NCI-H446 treated with DMSO at 0.1 percent for 48 hours (cell line): ENCODE measurements at regions not wholly inside any gene's neighbourhood (a gene's known extent, or its start where the extent isn't known, plus 50 kb on each side); places are given as distances from the start of the nearest gene placed in this dataset.

Experiments used
- DNase-seq: peaks from one replicate; lab custom pipeline; 2025; lab: John Stamatoyannopoulos, UW

DNA sequence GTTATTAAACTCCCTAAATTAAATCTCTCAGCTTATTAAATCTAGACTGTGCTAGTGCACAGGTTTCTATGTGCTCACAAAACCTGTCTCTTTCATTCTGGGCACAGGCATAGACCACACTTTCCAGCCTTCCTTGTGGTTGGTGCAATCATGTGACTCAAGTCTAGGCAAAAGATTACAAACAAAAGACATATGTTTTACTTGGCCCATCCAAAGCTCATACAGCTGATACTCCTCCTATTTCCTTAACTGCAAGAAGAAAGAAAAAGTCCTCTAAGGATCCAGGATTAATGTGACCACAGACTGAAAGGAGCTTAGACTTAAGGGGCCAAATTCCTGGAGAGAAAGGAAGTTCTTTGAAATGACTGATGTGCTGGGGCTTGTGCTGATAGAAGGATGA, 731.3 kb upstream of the RAB6C start:
- DNase-seq = no peak

- no peak for DNase-seq
Observed at GRCh38 chr2:129252781-129253460, 726.5 kb upstream of the RAB6C start.

GRCh38 chr2:129253461-129253812, 726.0 kb upstream of the RAB6C start:
- no peak for DNase-seq

DNA sequence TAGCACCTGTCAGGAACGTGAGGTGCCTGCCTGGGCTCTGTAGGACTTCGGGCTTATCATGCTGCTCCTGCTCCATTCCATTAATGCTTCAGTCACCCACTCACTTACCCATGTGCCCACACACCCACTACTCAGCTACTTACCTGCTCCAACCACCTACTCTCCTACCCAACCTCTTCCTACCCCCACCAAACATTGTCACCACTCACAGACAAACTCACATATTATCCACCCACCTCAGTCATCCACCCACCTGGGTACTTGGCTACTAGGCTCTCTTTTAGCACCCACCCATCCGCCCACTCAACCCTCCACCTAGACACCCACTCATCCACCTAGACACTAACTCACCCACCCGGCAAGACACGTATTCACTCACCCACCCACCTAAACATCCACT, 724.7 kb upstream of the RAB6C start:
- no peak for DNase-seq

DNA sequence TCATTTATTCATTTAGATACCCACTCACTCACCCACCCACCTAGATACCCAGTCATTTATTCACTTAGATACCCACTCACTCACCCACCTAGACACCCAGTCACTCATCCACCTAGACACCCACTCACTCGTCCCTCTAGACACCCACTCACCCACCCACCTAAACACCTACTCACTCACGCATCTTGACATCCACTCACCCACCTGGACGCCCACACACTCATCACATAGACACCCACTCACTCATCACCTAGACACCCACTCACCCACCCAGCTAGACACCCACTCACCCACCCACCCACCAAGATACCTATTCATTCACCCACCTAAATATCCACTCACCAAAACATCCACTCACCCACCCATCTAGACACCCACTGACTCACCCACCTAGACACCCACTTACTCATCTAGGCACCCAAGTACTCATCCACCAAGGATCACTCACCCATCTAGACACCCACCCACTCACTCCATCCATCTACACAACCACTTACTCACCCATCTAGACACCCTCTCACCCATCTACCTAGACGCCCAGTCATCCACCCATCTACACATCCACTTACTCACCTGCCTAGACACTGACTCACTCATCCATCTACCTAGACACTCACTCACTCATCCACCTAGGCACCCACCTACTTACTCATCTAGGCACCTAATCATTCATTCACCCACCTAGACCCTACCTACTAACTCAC, 723.7 kb upstream of the RAB6C start:
- no peak for DNase-seq

GRCh38 chr2:129256642-129257041, 722.8 kb upstream of the RAB6C start:
- DNase-seq = no peak

GRCh38 chr2:129262934-129263333, 716.5 kb upstream of the RAB6C start:
- no peak for DNase-seq

DNA sequence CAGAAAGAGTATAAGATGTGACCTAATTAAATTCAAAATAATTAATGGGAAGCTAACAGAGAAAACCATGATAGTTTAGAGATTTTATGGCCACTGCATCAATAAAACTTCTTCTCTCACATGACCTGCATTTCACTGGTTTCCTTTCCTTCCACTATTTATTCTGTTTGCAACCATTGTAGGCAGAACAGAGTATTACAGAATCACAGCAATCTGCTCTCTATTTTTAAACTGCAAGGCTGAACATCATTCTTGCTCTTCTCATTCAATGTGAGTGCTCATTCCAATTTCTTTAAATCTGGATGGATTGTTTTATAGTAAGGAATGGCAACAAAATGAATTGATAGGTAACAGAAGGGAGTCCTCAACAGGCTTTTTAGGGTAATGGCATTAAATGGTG, 715.5 kb upstream of the RAB6C start:
- DNase-seq = no peak

DNA sequence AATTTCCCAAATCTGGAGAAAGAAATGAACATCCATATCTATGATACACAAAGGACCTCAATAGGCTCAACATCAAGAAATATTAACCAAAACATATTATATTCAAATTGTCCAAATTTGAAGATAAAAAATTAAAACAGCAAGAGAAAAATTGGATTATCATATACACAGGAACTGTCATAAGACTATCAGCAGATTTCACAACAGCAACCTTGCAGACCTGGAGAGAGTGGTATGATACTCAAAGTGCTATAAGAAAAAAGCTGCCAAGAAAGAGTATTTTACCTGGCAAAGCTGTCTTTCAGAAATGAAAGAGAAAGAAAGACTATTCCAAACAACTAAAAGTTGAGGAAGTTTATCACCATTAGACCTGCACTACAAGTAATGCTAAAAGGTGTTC, 711.9 kb upstream of the RAB6C start:
- DNase-seq = no peak

DNA sequence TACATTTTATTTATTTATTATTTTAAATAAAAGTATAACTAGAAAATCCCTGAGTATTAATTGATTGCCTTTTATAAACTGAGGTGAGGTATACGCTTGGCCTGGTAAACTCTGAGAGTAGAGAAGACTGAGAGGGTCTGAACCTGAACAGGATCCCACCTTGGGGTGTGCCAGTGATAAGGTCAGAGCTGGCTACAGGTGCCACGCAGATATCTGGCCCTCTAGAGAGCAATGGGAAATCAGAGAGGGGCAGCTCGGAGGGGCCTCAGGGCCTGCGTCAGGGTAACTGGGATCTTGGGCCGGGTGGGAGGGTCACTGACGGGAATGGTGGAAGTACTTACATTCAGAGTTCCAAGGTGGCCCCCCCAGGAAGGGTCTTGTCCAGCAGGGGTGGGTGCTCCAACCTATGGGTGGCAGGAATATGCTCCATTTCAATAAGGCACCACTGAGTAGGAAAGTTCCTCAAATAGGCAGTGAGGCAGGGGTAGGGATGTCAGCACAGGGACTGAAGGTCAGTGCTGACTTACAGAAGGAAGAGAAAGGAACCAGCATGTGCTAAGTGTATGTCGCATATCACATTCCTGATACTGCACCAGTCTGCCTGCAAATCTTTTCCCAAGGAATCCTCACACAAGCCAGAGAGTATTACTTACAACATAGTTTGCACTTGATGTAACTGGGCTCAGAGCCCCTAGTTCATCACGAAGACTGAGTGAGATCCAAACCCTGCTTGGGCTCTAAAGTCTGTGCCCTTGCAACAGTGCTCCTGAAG, 706.0 kb upstream of the RAB6C start:
- no peak for DNase-seq

- DNase-seq = no peak
Observed at GRCh38 chr2:129274038-129274415, 705.4 kb upstream of the RAB6C start.

GRCh38 chr2:129274918-129275317, 704.5 kb upstream of the RAB6C start:
- DNase-seq = no peak

GRCh38 chr2:129275706-129276105, 703.8 kb upstream of the RAB6C start:
- no peak for DNase-seq

DNA sequence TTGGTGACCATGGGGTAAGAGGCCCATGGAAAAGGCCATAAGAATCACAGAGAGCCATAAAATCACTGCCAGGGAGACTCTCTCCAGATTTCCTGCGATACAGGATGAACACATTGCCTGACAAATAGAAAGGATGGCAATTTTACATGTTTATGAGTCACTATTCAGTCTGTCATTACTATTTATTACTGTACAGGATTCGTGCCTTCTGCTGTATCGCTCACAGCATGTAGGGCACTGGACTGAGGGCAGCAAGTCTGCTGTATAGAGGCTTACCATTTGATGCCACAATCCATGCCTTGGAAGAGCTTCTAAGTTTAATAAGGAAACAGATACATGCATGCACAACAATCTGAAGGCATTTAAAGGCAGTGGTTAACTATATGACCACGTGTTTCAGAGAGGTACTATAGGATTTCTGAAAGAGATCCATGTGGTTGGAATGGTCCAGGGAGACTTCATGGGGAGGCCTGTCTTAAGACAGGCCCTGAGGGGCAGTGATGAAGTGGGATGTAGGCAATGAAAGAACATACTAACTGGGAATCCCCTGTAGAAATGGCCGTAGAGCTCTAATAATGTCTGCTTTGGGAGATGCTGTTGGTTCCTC, 702.4 kb upstream of the RAB6C start:
- no peak for DNase-seq

GRCh38 chr2:129277585-129277981, 701.9 kb upstream of the RAB6C start:
- no peak for DNase-seq

- no peak for DNase-seq
Observed at GRCh38 chr2:129281791-129282530, 697.5 kb upstream of the RAB6C start.

- no peak for DNase-seq
Observed at GRCh38 chr2:129285012-129285411, 694.5 kb upstream of the RAB6C start.

DNA sequence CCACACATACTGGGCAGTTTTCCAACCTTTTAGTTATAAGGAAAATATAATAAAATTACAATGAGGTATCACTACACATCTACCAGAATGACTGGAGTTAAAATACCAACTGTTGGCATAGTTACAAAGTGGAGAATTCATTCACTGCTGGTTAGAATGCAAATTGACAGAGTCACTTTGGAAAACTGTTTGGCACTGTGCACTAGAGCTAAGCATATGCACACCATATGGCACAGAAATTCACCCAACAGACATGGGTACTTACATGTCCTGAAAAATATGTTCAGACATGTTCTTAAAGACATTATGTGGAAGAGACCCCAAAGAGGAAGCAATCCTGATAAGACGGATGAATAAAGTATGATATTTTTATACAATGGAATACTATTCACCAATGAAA, 686.1 kb upstream of the RAB6C start:
- no peak for DNase-seq

DNA sequence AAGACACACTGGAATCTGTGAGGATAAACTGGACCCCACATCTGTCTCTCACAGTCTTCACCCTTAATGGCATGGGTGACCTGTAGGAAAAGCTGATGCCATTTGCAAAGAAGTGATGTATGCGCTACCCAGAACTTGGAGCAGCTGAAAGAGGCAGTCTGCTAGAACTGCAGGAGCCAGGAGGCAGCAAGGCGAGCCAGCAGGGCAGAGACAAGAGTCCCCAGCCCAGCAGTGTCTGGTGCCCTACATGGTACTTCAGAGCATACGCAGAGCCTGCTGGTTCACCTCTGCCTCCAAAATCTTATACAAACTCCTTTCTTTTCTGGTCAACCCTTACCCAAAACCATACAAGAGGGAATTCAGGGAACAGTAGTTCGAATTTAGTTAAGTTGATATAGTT, 683.1 kb upstream of the RAB6C start:
- DNase-seq = no peak

DNA sequence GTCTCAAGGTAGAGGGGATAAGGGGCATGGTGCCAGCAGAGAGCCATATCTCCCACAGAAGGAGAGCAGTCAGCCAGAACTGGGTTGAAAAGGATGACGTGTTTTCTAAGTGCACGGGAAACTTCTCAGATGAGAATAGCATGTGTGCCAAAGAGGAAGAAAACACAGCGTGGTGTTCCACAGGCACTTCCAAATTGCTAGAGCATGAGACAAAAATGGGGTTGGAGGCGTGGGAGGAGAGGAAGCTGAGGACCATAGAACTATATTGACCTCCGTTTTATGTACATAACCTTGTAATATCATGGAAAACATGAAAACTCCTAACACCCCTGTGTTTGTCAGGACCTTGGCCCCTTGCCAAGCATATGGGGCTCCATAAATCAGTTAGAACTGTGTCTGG, 682.7 kb upstream of the RAB6C start:
- DNase-seq = no peak

- DNase-seq = no peak
Observed at GRCh38 chr2:129297430-129297829, 682.0 kb upstream of the RAB6C start.

DNA sequence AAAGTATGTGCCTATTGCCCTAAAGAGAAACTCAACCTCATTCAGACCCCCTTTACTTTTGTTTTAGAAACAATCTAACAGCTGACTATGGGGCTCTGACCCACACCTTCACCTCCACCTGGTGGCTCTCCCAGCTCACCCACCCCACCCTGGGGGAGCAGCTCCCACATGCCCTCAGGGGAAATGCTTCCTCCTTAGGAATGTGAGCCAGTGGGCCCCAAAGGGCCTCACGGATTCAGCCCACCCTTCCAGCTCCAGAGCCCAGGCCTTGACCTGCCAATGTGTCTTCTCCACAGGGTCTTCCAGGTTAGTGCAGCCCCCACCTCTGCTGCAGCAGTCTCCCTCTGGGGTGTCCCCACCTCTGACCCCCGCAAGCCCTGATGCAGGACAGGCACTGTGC, 680.1 kb upstream of the RAB6C start:
- no peak for DNase-seq
